ENCODE measurements at regions not wholly inside any gene's neighbourhood (a gene's known extent, or its start where the extent isn't known, plus 50 kb on each side); places are given as distances from the start of the nearest gene placed in this dataset.

DNA sequence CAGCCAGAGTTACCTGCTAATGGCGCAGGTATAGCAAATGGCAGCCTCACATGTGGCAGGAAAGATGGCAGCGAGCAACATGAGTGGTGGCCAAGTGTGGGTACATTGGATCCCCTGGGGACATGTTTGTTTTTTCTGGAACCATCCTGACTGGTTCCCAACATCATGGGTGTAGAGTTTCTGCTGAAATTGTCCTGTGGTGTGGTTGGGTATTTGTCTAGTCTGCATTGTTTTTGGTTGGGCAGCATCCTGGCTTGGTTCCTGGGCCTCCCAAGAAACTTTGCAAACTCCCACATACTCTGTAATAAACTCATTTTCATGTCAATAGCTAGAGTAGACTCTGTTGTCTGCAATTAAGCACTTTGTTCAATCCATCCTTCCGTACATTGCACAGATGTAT, 282.6 kb downstream of the CDC5L start:
- no peak for TF ChIP-seq CTCF (IDR thresholded peaks at IDR 0.05; ENCODE audit: unreplicated experiment)
- Mint-ChIP-seq H3K36me3 (ENCODE audit: insufficient read depth) (no peaks in the 10 kb centered on the region), H3K9me3 (ENCODE audit: low read depth) (no peaks in the 10 kb centered on the region), H3K27ac (no peak overlapping the region), H3K27me3 (peaks cover 53% of the 10 kb centered on the region), H3K4me3 (ENCODE audit: low read depth) (no peak overlapping the region), H3K4me1 (ENCODE audit: low read depth) (no peaks in the 10 kb centered on the region)
- DNase-seq (ENCODE audit: low spot score, unreplicated experiment), result no peak

- TF ChIP-seq CTCF (IDR thresholded peaks at IDR 0.05; ENCODE audit: unreplicated experiment), result no peak
- peaks cover 48% of the 10 kb centered on the region for H3K27me3 Mint-ChIP-seq
- no peak for DNase-seq (ENCODE audit: low spot score, unreplicated experiment)
These were observed 283.8 kb downstream of the CDC5L start for GRCh38 chr6:44671333-44671732.

GRCh38 chr6:44672086-44672485, 284.6 kb downstream of the CDC5L start:
- no peak for TF ChIP-seq CTCF (IDR thresholded peaks at IDR 0.05; ENCODE audit: unreplicated experiment)
- Mint-ChIP-seq H3K4me1 (ENCODE audit: low read depth) (no peaks in the 10 kb centered on the region), H3K27ac (no peak overlapping the region)

More at GRCh38 chr6:44671333-44671732, 283.8 kb downstream of the CDC5L start:
- Mint-ChIP-seq H3K4me1 (ENCODE audit: low read depth) (no peaks in the 10 kb centered on the region), H3K9me3 (ENCODE audit: low read depth) (no peaks in the 10 kb centered on the region), H3K36me3 (ENCODE audit: insufficient read depth) (no peaks in the 10 kb centered on the region), H3K27ac (no peak overlapping the region), H3K4me3 (ENCODE audit: low read depth) (no peak overlapping the region)

DNA sequence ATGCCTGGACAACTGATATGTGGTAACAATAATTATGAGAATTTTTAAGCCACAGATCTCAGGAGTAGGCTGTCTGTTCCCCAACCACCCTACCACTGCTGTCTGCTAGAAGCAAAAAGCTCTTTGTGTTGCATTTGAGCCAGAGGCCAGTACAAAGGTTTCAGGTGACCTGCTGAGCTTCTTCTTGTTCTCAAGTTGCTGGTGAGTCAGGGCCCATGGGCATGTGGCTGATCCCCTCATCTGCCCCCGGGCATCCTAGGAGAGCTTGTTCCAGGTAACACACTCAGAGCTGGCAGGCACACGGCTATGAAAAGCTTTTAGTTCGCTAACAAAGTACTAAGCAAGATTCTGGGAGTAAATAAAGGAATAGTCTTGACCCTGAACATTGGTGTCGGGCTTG, 285.3 kb downstream of the CDC5L start:
- H3K9me3 Mint-ChIP-seq (ENCODE audit: low read depth), result no peaks in the 10 kb centered on the region
- DNase-seq (ENCODE audit: low spot score, unreplicated experiment), result no peak
- H3K4me1 Mint-ChIP-seq (ENCODE audit: low read depth), result no peaks in the 10 kb centered on the region
- peaks cover 37% of the 10 kb centered on the region for H3K27me3 Mint-ChIP-seq
- H3K36me3 Mint-ChIP-seq (ENCODE audit: insufficient read depth), result no peaks in the 10 kb centered on the region
- H3K27ac Mint-ChIP-seq, result no peak overlapping the region
- TF ChIP-seq CTCF (IDR thresholded peaks at IDR 0.05; ENCODE audit: unreplicated experiment), result no peak
- no peak overlapping the region for H3K4me3 Mint-ChIP-seq (ENCODE audit: low read depth)

More at GRCh38 chr6:44672086-44672485, 284.6 kb downstream of the CDC5L start:
- Mint-ChIP-seq H3K9me3 (ENCODE audit: low read depth) (no peaks in the 10 kb centered on the region), H3K4me3 (ENCODE audit: low read depth) (no peak overlapping the region), H3K27me3 (peaks cover 45% of the 10 kb centered on the region), H3K36me3 (ENCODE audit: insufficient read depth) (no peaks in the 10 kb centered on the region)
- no peak for DNase-seq (ENCODE audit: low spot score, unreplicated experiment)

- no peak for TF ChIP-seq CTCF (IDR thresholded peaks at IDR 0.05; ENCODE audit: unreplicated experiment)
- no peak overlapping the region for H3K4me3 Mint-ChIP-seq (ENCODE audit: low read depth)
- peaks cover 25% of the 10 kb centered on the region for H3K27me3 Mint-ChIP-seq
- no peak overlapping the region for H3K27ac Mint-ChIP-seq
- H3K9me3 Mint-ChIP-seq (ENCODE audit: low read depth), result no peaks in the 10 kb centered on the region
- no peaks in the 10 kb centered on the region for H3K36me3 Mint-ChIP-seq (ENCODE audit: insufficient read depth)
- no peaks in the 10 kb centered on the region for H3K4me1 Mint-ChIP-seq (ENCODE audit: low read depth)
- DNase-seq (ENCODE audit: low spot score, unreplicated experiment), result no peak
These were observed 287.0 kb downstream of the CDC5L start for GRCh38 chr6:44674226-44675155.
